Peyer's patch (tissue), 4 donors: ENCODE measurements at regions not wholly inside any gene's neighbourhood (a gene's known extent, or its start where the extent isn't known, plus 50 kb on each side); places are given as distances from the start of the nearest gene placed in this dataset.
"Not testable (repeated sequence)": the region's sequence is repeated elsewhere in the genome, so short reads cannot be mapped to it uniquely, and the experiment has no call there.

ENCODE experiments used
- DNase-seq, 3 donors: peaks; one replicate each; pipeline ENCODE4 v3.0.0-alpha.2; 2017 to 2019
- H3K27ac ChIP-seq, 4 donors: fragments of 200-600 bp; sonication (generic); one replicate each; pipeline ENCODE4 v1.5.1; 2016 to 2019
- H3K27me3 ChIP-seq, 2 donors: fragments of 200-600 bp; sonication (generic); one replicate each; pipeline ENCODE4 v1.5.1; 2019
- H3K36me3 ChIP-seq, 3 donors: fragments of 200-600 bp; sonication (generic); one replicate each; pipeline ENCODE4 v1.5.1; 2016 to 2019
- H3K4me1 ChIP-seq, 4 donors: fragments of 200-600 bp; sonication (generic); one replicate each; pipeline ENCODE4 v1.5.1; 2016 to 2019
- H3K4me3 ChIP-seq, 4 donors: fragments of 200-600 bp; sonication (generic); 1 replicate in 3 of 4; 2 replicates in 1 of 4; pipeline ENCODE4 v1.5.1; 2016 to 2019; ENCODE audit warnings: mild to moderate bottlenecking in 1 of 4
- H3K9me3 ChIP-seq, 4 donors: fragments of 200-600 bp; sonication (generic); one replicate each; pipeline ENCODE4 v1.5.1; 2016 to 2019; ENCODE audit warnings: mild to moderate bottlenecking in 1 of 4
- CTCF ChIP-seq, 6 experiments: fragments of 450-650 bp in 4 of 6; fragments of 200-600 bp in 2 of 6; sonication (generic) in 1 of 6; IDR thresholded peaks; one replicate each; pipeline ENCODE4 v1.5.1; 2017 to 2019; ENCODE audit warnings: antibody characterized with exemption in 6 of 6, mild to moderate bottlenecking in 3 of 6, moderate library complexity in 1 of 6
- POLR2A ChIP-seq, 2 donors: fragments of 450-650 bp; IDR thresholded peaks; one replicate each; pipeline ENCODE4 v1.5.1; 2017; ENCODE audit warnings: antibody characterized with exemption in 2 of 2, mild to moderate bottlenecking in 2 of 2, moderate library complexity in 2 of 2

- DNase-seq = no peak
- Histone ChIP-seq H3K36me3 (no peaks in the 10 kb centered on the region), H3K27ac (no peak overlapping the region), H3K4me1 (no peaks in the 10 kb centered on the region), H3K4me3 (no peak overlapping the region), H3K9me3 (no peaks in the 10 kb centered on the region), H3K27me3 (no peaks in the 10 kb centered on the region)
- TF ChIP-seq CTCF (IDR thresholded peaks at IDR 0.05) = no peak
- no peak for TF ChIP-seq POLR2A (IDR thresholded peaks at IDR 0.05)
These were observed 445.8 kb upstream of the ADGRB3 start for GRCh38 chr6:68189217-68189815.

GRCh38 chr6:68186870-68187269 lies 448.2 kb upstream of the ADGRB3 start:
- no peaks in the 10 kb centered on the region for H3K9me3 ChIP-seq
- no peaks in the 10 kb centered on the region for H3K36me3 ChIP-seq
- no peaks in the 10 kb centered on the region for H3K27me3 ChIP-seq
- no peak overlapping the region for H3K27ac ChIP-seq
- H3K4me1 ChIP-seq = no peaks in the 10 kb centered on the region
- H3K4me3 ChIP-seq = no peak overlapping the region
- TF ChIP-seq POLR2A (IDR thresholded peaks at IDR 0.05) (no peak), CTCF (IDR thresholded peaks at IDR 0.05) (no peak)
- no peak for DNase-seq

- no peak for DNase-seq
- no peaks in the 10 kb centered on the region for H3K36me3 ChIP-seq
- H3K9me3 ChIP-seq = no peaks in the 10 kb centered on the region
- H3K27me3 ChIP-seq = no peaks in the 10 kb centered on the region
- no peak overlapping the region for H3K27ac ChIP-seq
- H3K4me1 ChIP-seq = no peaks in the 10 kb centered on the region
- no peak overlapping the region for H3K4me3 ChIP-seq
- TF ChIP-seq POLR2A (IDR thresholded peaks at IDR 0.05) (no peak), CTCF (IDR thresholded peaks at IDR 0.05) (no peak)
These were observed 452.7 kb upstream of the ADGRB3 start for GRCh38 chr6:68182386-68182785.

- not testable (repeated sequence) for H3K4me3 ChIP-seq, H3K27ac ChIP-seq, H3K36me3 ChIP-seq, H3K4me1 ChIP-seq, H3K27me3 ChIP-seq, DNase-seq, H3K9me3 ChIP-seq
These were observed 454.1 kb upstream of the ADGRB3 start for GRCh38 chr6:68181027-68181426.

GRCh38 chr6:68173616-68174015 lies 461.5 kb upstream of the ADGRB3 start:
- Histone ChIP-seq H3K27ac (no peak overlapping the region), H3K36me3 (no peaks in the 10 kb centered on the region), H3K27me3 (no peaks in the 10 kb centered on the region), H3K4me1 (no peaks in the 10 kb centered on the region), H3K9me3 (no peaks in the 10 kb centered on the region), H3K4me3 (no peak overlapping the region)
- DNase-seq = no peak
- TF ChIP-seq CTCF (IDR thresholded peaks at IDR 0.05) (no peak), POLR2A (IDR thresholded peaks at IDR 0.05) (no peak)

- no peak for DNase-seq
- Histone ChIP-seq H3K27ac (no peak overlapping the region), H3K4me3 (no peak overlapping the region), H3K9me3 (no peaks in the 10 kb centered on the region), H3K36me3 (no peaks in the 10 kb centered on the region), H3K27me3 (no peaks in the 10 kb centered on the region), H3K4me1 (no peaks in the 10 kb centered on the region)
- TF ChIP-seq CTCF (IDR thresholded peaks at IDR 0.05) = no peak
- TF ChIP-seq POLR2A (IDR thresholded peaks at IDR 0.05) = no peak
These were observed 465.2 kb upstream of the ADGRB3 start for GRCh38 chr6:68169922-68170321.
